Mucosa of descending colon (tissue), 3 donors: ENCODE measurements at regions not wholly inside any gene's neighbourhood (a gene's known extent, or its start where the extent isn't known, plus 50 kb on each side); places are given as distances from the start of the nearest gene placed in this dataset.

Source experiments
- ATAC-seq: fragments of 200-7000 bp; cut with Tn5 transposase; one replicate; pipeline ENCODE4 v1.9.1; 2020; ENCODE audit warnings: mild to moderate bottlenecking, moderate library complexity
- DNase-seq, 3 donors: peaks; one replicate each; pipeline ENCODE4 v3.0.0-alpha.2; 2020
- H3K36me3 ChIP-seq: fragments of 200-600 bp; one replicate; pipeline ENCODE4 v1.8.0; 2021; ENCODE audit warnings: low read depth, mild to moderate bottlenecking
- H3K4me1 ChIP-seq: fragments of 200-600 bp; one replicate; pipeline ENCODE4 v1.8.0; 2021; ENCODE audit warnings: low read depth, mild to moderate bottlenecking
- H3K4me3 ChIP-seq: fragments of 200-600 bp; one replicate; pipeline ENCODE4 v1.8.0; 2021; ENCODE audit warnings: mild to moderate bottlenecking
- H3K9me3 ChIP-seq: fragments of 200-600 bp; one replicate; pipeline ENCODE4 v1.8.0; 2021; ENCODE audit warnings: mild to moderate bottlenecking
- CTCF ChIP-seq: fragments of 200-600 bp; IDR thresholded peaks from one replicate; pipeline ENCODE4 v1.8.0; 2022; ENCODE audit warnings: antibody characterized with exemption, mild to moderate bottlenecking
- intact Hi-C, 2 donors: fragments of 100-400 bp; cut with DNase I in 1 of 2; cut with micrococcal nuclease in 1 of 2; formaldehyde crosslinking; loops; one replicate each; pipeline versions ENCODE4 v1.11.0 to v1.11.1; 2022; cut with DNase I, micrococcal nuclease
- donor health status: DM: no; HTN: no; CAD: no; lungs with moderate emphysema.
- donor health status: DM: no; HTN: no; CAD: no.
- donor health status: DM: no; HTN: yes; CAD: no.

GRCh38 chr4:165774326-165774725, 98.7 kb upstream of the TLL1 start:
- no peak for ATAC-seq
- no peaks in the 10 kb centered on the region for H3K4me1 ChIP-seq

GRCh38 chr4:165779950-165780670, 92.9 kb upstream of the TLL1 start:
- H3K9me3 ChIP-seq = no peaks in the 10 kb centered on the region
- ATAC-seq (no peak), DNase-seq (no peak)
- no peak for TF ChIP-seq CTCF
- H3K36me3 ChIP-seq = no peaks in the 10 kb centered on the region
- H3K4me3 ChIP-seq = no peak overlapping the region
- intact Hi-C loops = no loop called here
- H3K4me1 ChIP-seq = no peaks in the 10 kb centered on the region

More at GRCh38 chr4:165774326-165774725, 98.7 kb upstream of the TLL1 start:
- Histone ChIP-seq H3K4me3 (no peak overlapping the region), H3K9me3 (no peaks in the 10 kb centered on the region), H3K36me3 (no peaks in the 10 kb centered on the region)
- DNase-seq = no peak
- no peak for TF ChIP-seq CTCF
- intact Hi-C loops = no loop called here

GRCh38 chr4:165780735-165781134, 92.3 kb upstream of the TLL1 start:
- no peak overlapping the region for H3K4me3 ChIP-seq
- H3K36me3 ChIP-seq = no peaks in the 10 kb centered on the region
- TF ChIP-seq CTCF = no peak
- H3K4me1 ChIP-seq = no peaks in the 10 kb centered on the region
- intact Hi-C loops = no loop called here
- H3K9me3 ChIP-seq = no peaks in the 10 kb centered on the region
- DNase-seq = no peak
- no peak for ATAC-seq

GRCh38 chr4:165782623-165783022, 90.4 kb upstream of the TLL1 start:
- Histone ChIP-seq H3K36me3 (no peaks in the 10 kb centered on the region), H3K4me3 (no peak overlapping the region), H3K9me3 (no peaks in the 10 kb centered on the region), H3K4me1 (no peaks in the 10 kb centered on the region)
- ATAC-seq (no peak), DNase-seq (no peak)
- intact Hi-C loops = no loop called here
- TF ChIP-seq CTCF = no peak

GRCh38 chr4:165783626-165784025, 89.4 kb upstream of the TLL1 start:
- ATAC-seq (no peak), DNase-seq (no peak)
- Histone ChIP-seq H3K4me3 (no peak overlapping the region), H3K4me1 (no peaks in the 10 kb centered on the region), H3K9me3 (no peaks in the 10 kb centered on the region), H3K36me3 (no peaks in the 10 kb centered on the region)
- TF ChIP-seq CTCF = no peak
- intact Hi-C loops = no loop called here

GRCh38 chr4:165784672-165785071, 88.4 kb upstream of the TLL1 start:
- ATAC-seq = no peak
- intact Hi-C loops = no loop called here
- H3K4me3 ChIP-seq = no peak overlapping the region
- TF ChIP-seq CTCF = no peak
- no peaks in the 10 kb centered on the region for H3K4me1 ChIP-seq
- H3K9me3 ChIP-seq = no peaks in the 10 kb centered on the region
- H3K36me3 ChIP-seq = no peaks in the 10 kb centered on the region
- DNase-seq = no peak
